HEK293T (cell line): ENCODE measurements at regions not wholly inside any gene's neighbourhood (a gene's known extent, or its start where the extent isn't known, plus 50 kb on each side); places are given as distances from the start of the nearest gene placed in this dataset.

Source experiments
- CTCF ChIA-PET: fragments of 350-600 bp; formaldehyde crosslinking; extraction: SDS; loops from one replicate; lab custom pipeline; 2021; ENCODE audit warnings: antibody characterized with exemption, inconsistent platforms; lab: Yijun Ruan, JAX
- POLR2A ChIA-PET: fragments of 350-600 bp; formaldehyde crosslinking; extraction: SDS; loops from one replicate; lab custom pipeline; 2020; ENCODE audit warnings: antibody characterized with exemption, inconsistent platforms; lab: Yijun Ruan, JAX
- DNase-seq: peaks from one replicate; pipeline ENCODE4 v3.0.0; 2012; ENCODE audit warnings: mixed read lengths; ENCODE audit errors: extremely low spot score
- ARNT ChIP-seq: fragments of 450-650 bp; IDR thresholded peaks from 2 replicates; pipeline ENCODE4 v1.6.1; 2017; ENCODE audit warnings: mild to moderate bottlenecking
- BHLHE40 ChIP-seq: fragments of 450-650 bp; IDR thresholded peaks from 2 replicates; pipeline ENCODE4 v1.6.1; 2016; ENCODE audit warnings: mild to moderate bottlenecking, moderate library complexity, borderline replicate concordance
- CTBP1 ChIP-seq: fragments of 450-650 bp; IDR thresholded peaks from 2 replicates; pipeline ENCODE4 v1.6.1; 2016; ENCODE audit warnings: borderline replicate concordance
- ELF4 ChIP-seq: fragments of 450-650 bp; IDR thresholded peaks from 2 replicates; pipeline ENCODE4 v1.6.1; 2017; ENCODE audit warnings: antibody characterized with exemption
- FOXA1 ChIP-seq: fragments of 450-650 bp; IDR thresholded peaks from 2 replicates; pipeline ENCODE4 v1.6.1; 2016; ENCODE audit warnings: mild to moderate bottlenecking
- FOXK2 ChIP-seq: fragments of 450-650 bp; IDR thresholded peaks from 2 replicates; pipeline ENCODE4 v1.6.1; 2016; ENCODE audit warnings: mild to moderate bottlenecking
- FOXM1 ChIP-seq: fragments of 450-650 bp; IDR thresholded peaks from 2 replicates; pipeline ENCODE4 v1.6.1; 2017; ENCODE audit warnings: mild to moderate bottlenecking, borderline replicate concordance
- HDGF ChIP-seq: fragments of 450-650 bp; IDR thresholded peaks from 2 replicates; pipeline ENCODE4 v1.6.1; 2017; ENCODE audit warnings: antibody characterized with exemption, borderline replicate concordance
- L3MBTL2 ChIP-seq: fragments of 450-650 bp; conservative IDR thresholded peaks from 2 replicates; pipeline ENCODE4 v1.6.1; 2016; ENCODE audit warnings: mild to moderate bottlenecking
- LEF1 ChIP-seq: fragments of 450-650 bp; IDR thresholded peaks from 2 replicates; pipeline ENCODE4 v1.6.1; 2017; ENCODE audit warnings: mild to moderate bottlenecking, borderline replicate concordance
- NFRKB ChIP-seq: fragments of 450-650 bp; IDR thresholded peaks from 2 replicates; pipeline ENCODE4 v1.6.1; 2016; ENCODE audit warnings: mild to moderate bottlenecking, moderate library complexity
- SP1 ChIP-seq: fragments of 450-650 bp; IDR thresholded peaks from 2 replicates; pipeline ENCODE4 v1.6.1; 2017
- SUZ12 ChIP-seq: fragments of 450-650 bp; IDR thresholded peaks from 2 replicates; pipeline ENCODE4 v1.6.1; 2016; ENCODE audit warnings: mild to moderate bottlenecking
- TARDBP ChIP-seq: fragments of 450-650 bp; IDR thresholded peaks from 2 replicates; pipeline ENCODE4 v1.6.1; 2016
- ZNF384 ChIP-seq: fragments of 450-650 bp; IDR thresholded peaks from 2 replicates; pipeline ENCODE4 v1.6.1; 2016
- TF ChIP-seq, protein P1 (sequence below): fragments of 450-650 bp; IDR thresholded peaks from 2 replicates; pipeline ENCODE4 v1.6.1; 2016

DNA sequence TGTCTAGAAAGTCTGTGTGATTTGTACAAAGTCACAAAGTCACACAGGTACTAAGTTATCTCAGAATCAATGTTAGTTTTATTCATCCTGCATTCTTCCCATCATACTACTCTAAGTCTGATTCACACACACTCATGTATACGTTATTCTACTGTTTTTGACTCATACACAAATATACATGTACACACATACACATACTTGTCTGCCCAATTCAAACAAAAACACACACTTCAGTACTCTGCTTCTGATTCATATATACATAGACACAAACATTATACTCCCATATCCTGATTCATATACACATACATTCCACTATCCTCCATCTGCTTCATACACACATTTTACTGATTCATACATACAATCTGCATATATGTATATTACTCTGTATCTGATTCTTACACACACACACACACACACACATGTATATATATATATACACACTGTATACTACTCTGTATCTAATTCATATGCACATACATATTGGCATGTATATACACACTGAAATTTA, 69.3 kb downstream of the KLF12 start:
- DNase-seq: no peak
- no peak for TF ChIP-seq L3MBTL2
- no peak for TF ChIP-seq LEF1
- no peak for TF ChIP-seq ZNF384
- TF ChIP-seq ELF4: no peak
- no peak for TF ChIP-seq FOXM1
- TF ChIP-seq TARDBP: no peak
- TF ChIP-seq CTBP1: no peak
- TF ChIP-seq FOXA1: no peak
- no peak for TF ChIP-seq SUZ12
- TF ChIP-seq, protein P1, sequence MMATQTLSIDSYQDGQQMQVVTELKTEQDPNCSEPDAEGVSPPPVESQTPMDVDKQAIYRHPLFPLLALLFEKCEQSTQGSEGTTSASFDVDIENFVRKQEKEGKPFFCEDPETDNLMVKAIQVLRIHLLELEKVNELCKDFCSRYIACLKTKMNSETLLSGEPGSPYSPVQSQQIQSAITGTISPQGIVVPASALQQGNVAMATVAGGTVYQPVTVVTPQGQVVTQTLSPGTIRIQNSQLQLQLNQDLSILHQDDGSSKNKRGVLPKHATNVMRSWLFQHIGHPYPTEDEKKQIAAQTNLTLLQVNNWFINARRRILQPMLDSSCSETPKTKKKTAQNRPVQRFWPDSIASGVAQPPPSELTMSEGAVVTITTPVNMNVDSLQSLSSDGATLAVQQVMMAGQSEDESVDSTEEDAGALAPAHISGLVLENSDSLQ: no peak
- TF ChIP-seq ARNT: no peak
- no peak for TF ChIP-seq HDGF
- no peak for TF ChIP-seq FOXK2
- no peak for TF ChIP-seq SP1
- TF ChIP-seq NFRKB: no peak
- no peak for TF ChIP-seq BHLHE40
- ChIA-PET POLR2A (no interaction called here), CTCF (no interaction called here)

DNA sequence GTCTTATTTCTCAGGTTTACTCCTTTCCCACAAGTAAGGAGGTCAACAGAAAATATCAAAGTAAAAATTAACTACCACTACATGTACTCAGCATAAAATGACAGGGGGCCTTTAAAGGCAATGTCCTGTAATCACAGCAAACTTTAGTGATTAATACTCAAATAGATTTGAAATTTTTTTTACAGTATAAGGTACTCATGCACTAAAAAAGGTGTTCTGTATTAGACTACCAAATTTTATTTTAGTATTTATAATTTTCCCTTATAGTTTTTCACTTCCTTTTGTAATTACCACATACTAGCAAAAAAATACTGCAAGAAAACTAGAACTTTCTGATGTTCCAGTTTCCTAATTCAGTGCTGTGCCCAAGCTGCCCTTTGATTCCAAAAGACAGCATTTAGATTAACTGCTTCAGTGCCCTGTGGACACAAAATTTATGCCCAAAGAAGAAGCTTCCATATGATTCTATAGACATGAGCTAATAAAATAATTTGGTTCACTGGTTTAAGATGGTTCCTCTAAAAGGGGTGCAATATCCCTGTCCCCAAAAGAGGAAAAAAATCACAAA, 70.6 kb downstream of the KLF12 start:
- no peak for TF ChIP-seq TARDBP
- TF ChIP-seq FOXA1: no peak
- no peak for TF ChIP-seq BHLHE40
- no peak for TF ChIP-seq L3MBTL2
- TF ChIP-seq ZNF384: no peak
- TF ChIP-seq FOXM1: no peak
- ChIA-PET CTCF (no interaction called here), POLR2A (no interaction called here)
- DNase-seq: no peak

DNA sequence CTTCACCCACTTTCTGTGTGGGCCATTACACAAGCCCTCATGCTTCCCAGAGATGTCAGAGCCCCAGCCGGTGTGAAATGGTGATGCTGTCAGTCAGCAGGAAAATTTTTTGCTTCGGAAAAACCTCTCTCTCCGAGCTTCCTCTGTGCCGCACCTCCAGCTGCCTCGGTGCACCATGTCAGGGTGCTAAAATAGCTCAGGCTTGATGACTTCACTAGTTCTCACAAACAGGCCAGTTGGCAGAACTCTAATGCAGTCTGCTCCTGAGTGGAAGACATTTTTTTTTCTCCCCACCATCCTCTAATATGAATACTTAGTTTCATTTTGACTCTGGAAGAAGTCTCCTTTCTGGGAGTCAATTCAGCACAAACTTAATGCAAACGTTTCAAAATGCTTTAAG, 71.3 kb downstream of the KLF12 start:
- TF ChIP-seq, protein P1: no peak
- TF ChIP-seq NFRKB (no peak), ZNF384 (no peak), L3MBTL2 (no peak), TARDBP (no peak), LEF1 (no peak), FOXK2 (no peak), SP1 (no peak), FOXA1 (no peak), HDGF (no peak), ELF4 (no peak), SUZ12 (no peak), CTBP1 (no peak), ARNT (no peak), BHLHE40 (no peak)
- ChIA-PET CTCF (interaction anchor here (0.8 kb wide), 1 partner anchor 12 kb away, joined by 3 read pairs; no protein-coding TSS in a partner anchor), POLR2A (no interaction called here)
- DNase-seq: no peak

DNA sequence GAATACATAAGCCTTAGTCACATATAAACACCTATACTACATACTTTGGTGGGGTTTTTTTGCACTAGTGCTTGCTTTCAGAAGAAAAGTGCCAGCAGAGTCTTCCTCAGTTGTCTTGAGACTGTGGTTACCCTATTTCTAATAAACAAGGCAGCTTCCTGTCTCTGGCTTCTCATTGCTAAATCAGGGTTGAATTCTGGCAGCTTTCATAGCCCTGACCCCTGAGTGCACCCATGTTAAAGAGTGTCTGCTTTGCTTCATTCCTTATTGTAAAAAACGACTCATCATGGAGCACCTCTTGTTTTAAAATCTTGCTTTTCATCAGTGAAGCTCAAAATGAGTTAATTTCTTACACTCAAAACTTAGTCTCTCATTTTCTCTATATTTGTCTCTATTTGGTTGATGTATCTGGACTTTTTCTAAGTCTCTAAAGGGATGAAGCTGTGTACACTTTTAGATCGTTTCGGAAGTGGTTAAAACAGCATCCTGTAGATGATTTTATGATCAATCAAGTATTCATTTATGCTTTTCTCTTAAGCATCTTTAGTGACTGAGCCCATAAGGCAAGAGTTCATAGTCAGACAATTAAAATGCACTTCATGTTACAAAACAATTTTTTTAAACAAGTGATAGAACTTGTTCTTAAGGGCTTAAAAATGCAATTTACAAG, 72.1 kb downstream of the KLF12 start:
- CTCF ChIA-PET: interaction anchor here (0.8 kb wide), 1 partner anchor 13 kb away, joined by 3 read pairs; no protein-coding TSS in a partner anchor
- POLR2A ChIA-PET: no interaction called here
- TF ChIP-seq HDGF (no peak), FOXA1 (no peak), ZNF384 (no peak), FOXM1 (no peak), ELF4 (no peak), SUZ12 (no peak), ARNT (no peak), LEF1 (no peak), BHLHE40 (no peak), FOXK2 (no peak)
- TF ChIP-seq, protein P1: no peak

DNA sequence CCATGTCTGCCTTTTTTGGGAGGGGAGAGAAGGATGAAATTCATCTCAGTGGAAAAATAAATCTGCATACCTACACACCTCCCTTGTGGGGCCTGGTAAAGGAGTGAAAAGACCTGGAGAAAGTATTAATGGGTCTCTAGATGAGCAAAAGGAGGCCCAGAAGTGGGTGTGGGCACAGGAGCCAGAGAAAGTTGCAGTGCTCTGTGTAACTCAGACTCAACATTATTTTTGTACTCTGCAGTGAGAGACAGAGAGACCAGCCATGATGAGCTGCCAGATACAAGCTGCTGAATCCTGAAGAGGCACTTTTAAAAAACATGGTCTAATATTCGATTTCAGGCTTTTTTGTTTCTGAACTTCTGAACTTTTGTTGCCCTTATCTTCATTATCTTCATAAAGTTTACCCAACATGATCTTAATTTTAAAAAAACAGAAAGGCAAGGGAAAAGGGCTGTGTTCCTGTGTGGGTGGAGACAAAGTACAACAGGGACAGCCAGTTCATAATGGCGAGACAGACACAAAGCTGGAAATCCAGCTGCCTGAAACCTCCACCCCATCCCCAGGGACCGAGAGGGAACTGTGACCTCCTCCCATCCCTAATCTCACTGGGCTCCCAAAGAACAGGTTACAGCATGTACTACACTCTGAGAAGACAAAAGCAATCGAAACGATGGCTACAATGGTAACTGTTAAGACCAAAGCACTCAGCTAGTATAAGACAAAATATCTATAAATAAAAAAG, 77.2 kb downstream of the KLF12 start:
- ChIA-PET POLR2A (no interaction called here), CTCF (interaction anchor here (0.6 to 1.3 kb wide), 3 partner anchors 9 to 119 kb away, joined by 3 read pairs; no protein-coding TSS in a partner anchor)
- peak; percentile 40 for DNase-seq
- no peak for TF ChIP-seq FOXK2
- TF ChIP-seq HDGF: no peak
- TF ChIP-seq ZNF384: no peak
- TF ChIP-seq BHLHE40: no peak
- no peak for TF ChIP-seq SUZ12
- TF ChIP-seq ELF4: no peak

More for the DNA sequence above, 72.1 kb downstream of the KLF12 start:
- no peak for DNase-seq
